ENCODE measurements at regions not wholly inside any gene's neighbourhood (a gene's known extent, or its start where the extent isn't known, plus 50 kb on each side); places are given as distances from the start of the nearest gene placed in this dataset.

DNA sequence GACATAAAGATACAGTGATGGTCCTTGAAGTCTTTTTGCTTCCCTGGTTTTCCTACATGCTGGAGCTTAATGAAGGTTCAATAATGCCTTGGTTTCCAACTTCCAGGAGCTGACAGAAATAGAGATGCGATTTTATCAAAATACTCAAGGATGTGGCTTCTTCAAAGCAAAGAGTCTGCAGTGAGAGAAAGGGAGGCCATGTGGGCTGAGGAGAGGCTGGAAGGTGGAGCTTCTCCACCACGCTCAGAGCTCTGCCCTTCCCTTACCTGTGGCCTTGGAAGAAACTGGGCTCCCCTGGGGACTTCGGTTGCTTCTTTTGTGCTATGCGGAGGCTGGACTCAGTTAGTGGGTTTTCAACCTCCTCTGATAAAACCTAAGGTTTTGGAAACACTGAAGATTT, 175.0 kb upstream of the APCDD1 start:
- DNase-seq (ENCODE audit: low read depth in 2 of 2), result no peak

DNA sequence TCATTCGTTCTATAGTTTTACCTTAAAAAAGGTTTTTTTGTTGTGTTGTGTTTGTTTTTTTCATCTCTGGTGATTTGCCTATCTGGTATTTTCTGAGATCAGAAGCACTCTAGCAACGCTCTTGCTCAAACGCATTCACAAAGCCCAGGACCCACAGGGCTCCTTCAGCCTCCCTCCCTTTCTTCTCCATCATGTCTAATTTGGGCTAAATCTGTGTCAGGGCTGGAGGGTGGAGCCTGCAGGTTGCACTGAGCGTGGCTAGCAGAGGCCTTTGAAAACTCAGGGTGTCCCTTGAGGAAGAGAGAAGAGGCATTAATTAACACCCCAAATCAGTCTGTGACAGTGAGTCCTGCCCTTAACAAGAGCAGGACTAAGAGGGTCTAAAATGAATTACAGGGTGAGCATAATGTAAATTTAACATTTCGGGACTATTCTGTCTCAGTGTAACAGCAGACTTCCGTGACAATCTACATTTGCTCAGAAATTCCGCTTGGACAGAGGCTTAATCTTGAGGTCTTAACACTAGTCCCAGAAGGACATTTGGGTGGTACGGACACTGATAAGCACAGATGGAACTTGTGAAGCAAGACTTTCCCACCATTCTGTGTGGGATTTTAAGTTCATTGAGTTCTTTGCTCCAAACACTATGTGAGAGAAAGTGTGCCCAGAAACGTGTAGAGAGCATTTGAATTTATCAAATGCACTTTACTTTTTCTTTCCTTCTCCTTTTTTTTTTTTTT, 174.4 kb upstream of the APCDD1 start:
- no peak for DNase-seq (ENCODE audit: low read depth in 2 of 2)

DNA sequence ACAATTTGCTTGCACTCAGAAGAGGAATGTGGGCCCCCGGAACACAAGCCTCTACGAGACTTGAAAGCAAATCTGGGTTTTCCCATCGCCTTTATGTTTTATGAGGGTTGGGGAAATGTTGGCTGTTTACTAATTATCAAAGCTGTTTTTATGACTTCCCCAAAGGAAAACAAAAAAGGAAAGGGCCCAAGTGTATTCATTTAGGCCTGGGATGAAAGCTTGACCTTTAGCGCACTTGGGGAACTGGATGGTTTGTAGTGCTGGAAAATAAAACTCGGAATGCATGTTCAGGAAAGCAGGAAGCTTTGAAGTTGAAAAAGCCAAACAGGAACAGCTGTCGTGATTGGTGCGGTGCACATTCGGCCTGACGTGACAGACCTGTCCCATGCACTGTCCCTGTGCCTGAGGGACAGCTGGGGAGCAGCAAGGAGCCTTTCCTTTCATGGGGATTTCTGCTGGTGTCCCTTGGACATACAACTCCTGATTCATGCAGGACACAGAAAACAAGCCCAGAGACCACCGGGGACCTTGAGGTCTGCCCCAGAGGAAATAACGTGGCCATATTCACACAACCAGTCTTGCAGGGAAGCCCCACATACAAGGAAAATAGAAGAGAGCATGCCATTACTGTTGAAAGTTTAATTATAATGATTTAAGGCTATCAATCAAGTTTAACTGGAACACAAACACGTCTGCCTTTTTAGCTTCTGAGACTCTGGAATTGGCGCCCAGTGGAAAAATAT, 169.7 kb upstream of the APCDD1 start:
- DNase-seq (ENCODE audit: low read depth in 2 of 2), result no peak

- peak; percentile 29 to 43 for DNase-seq (ENCODE audit: low read depth in 2 of 2)
Measured at GRCh38 chr18:10285283-10285640, 169.2 kb upstream of the APCDD1 start.

DNA sequence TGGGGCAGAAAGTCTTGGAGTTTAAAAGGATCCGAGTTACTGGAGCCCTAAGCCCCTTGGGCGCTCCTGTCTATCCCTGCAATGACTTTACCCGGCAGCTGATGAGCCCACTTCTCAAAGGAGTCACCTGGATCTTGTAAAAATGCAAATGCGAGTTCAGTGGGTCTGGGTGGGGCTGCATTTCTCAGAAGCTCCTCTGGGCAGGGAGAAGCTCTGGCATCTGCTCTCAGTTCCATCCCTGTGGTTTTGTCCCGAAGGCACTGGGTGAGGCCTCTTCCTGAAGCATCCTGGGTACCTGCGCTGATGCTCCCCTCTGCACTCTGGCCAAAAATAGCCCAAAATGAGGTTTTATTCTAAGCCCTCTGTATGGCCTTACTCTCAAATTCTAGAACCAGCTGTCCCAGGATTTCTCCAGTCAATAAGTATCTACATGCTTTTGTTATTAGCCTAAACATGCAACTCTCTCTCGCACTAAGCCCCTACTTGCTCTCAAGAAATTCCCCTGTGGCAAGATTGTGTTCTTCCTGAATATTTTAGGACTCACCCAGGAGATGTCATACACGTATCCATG, 167.8 kb upstream of the APCDD1 start:
- no peak for DNase-seq (ENCODE audit: low read depth in 2 of 2)

DNA sequence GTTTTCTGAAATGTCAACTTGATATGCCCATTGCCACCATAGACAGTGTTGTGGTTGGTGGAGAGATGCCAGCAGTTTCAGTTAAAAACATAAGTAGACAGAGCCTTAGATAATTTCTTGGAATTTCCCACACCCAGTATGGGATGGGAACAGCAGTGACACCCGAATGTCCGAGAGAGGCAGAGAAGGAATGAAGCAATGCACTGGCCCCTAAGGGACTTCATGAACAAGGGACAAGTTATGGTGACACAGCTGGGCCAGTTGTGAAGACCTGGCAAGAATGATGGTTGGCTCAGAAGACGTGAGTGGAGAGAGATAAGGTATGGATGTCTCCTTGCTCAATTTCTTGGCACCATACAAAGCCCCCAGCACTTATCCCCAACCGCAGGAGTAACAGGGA, 165.2 kb upstream of the APCDD1 start:
- no peak for DNase-seq (ENCODE audit: low read depth in 2 of 2)

DNA sequence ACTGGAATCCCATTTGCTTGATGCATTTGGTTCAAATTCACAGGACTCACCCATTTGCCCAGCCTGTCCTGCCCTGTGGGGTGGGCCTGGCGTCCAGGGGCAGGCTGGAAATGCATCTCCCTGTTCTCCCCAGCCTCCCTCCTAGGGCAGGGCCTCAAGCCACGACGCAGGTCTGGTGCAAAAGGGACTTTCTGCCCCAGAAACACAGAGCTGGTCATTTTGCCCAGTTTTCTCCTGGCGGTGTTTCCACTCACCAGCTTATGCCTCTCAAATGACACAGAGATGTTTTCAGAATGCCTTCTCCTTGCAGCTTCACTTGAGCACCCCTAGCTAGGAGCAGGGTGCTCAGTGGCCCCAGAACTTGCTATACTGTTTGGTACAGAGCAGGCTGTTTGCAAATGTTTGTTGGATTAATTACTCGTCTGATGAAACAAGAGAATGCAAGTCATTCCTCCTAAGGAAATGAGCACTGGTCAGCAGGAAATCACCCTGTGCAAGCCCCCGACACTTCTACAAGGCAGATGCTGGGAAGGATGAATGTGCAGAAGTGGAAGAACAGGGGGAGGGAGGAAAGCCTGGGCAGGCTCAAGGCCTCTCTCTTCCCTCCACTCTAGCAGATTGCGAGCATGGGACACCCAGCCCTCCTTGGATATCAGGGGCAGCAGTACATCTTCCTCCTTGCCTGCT, 164.3 kb upstream of the APCDD1 start:
- peak in 1 of 2 donors; percentile 39 for DNase-seq (ENCODE audit: low read depth in 2 of 2)

- DNase-seq (ENCODE audit: low read depth in 2 of 2), result no peak
Measured at GRCh38 chr18:10290638-10291235, 163.7 kb upstream of the APCDD1 start.

GRCh38 chr18:10291568-10291981, 162.9 kb upstream of the APCDD1 start:
- peak in 1 of 2 donors; percentile 46 for DNase-seq (ENCODE audit: low read depth in 2 of 2)

DNA sequence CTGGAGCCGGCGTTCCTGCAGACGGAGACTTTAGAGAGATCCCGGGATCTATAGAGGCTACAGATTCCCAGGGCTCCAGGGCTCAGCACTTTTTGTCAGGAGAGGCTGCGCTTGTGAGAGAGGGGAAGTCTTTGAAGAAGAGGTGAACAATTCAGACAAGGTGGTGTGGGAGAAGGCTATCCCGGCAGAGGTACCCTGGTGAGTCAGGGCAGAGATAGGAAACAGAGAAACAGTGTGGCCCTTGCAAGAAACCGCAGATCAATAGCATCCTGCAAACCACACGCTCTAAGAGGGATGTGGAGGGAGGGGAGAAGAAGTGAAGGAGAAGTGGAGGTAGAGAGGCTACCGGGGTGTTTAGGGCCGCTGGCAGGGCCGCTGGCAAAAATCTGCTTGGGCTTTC, 160.5 kb upstream of the APCDD1 start:
- DNase-seq (ENCODE audit: low read depth in 2 of 2), result no peak

GRCh38 chr18:10295751-10296150, 158.7 kb upstream of the APCDD1 start:
- no peak for DNase-seq (ENCODE audit: low read depth in 2 of 2)

DNA sequence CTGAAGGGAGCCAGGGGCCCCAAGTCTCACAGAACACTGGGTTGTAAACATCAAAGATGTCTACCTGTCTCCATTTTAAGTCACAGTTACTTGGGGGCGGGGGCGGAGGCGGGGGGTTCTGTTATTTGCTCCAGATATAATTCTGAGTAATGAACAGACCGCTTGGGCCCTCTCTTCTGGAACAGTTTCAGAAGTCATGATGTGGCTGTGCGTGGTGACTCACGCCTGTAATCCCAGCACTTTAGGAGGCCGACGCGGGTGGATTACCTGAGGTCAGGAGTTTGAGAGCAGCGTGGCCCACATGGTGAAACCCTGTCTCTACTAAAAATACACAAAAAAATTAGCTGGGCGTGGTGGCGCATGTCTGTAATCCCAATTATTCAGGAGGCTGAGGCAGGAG, 157.9 kb upstream of the APCDD1 start:
- no peak for DNase-seq (ENCODE audit: low read depth in 2 of 2)

GRCh38 chr18:10297086-10297485, 157.3 kb upstream of the APCDD1 start:
- no peak for DNase-seq (ENCODE audit: low read depth in 2 of 2)

GRCh38 chr18:10298346-10298745, 156.1 kb upstream of the APCDD1 start:
- no peak for DNase-seq (ENCODE audit: low read depth in 2 of 2)

GRCh38 chr18:10299643-10300042, 154.8 kb upstream of the APCDD1 start:
- DNase-seq (ENCODE audit: low read depth in 2 of 2), result no peak

- no peak for DNase-seq (ENCODE audit: low read depth in 2 of 2)
Measured at GRCh38 chr18:10300739-10301138, 153.7 kb upstream of the APCDD1 start.

- DNase-seq (ENCODE audit: low read depth in 2 of 2), result no peak
Measured at GRCh38 chr18:10301831-10302483, 152.5 kb upstream of the APCDD1 start.

DNA sequence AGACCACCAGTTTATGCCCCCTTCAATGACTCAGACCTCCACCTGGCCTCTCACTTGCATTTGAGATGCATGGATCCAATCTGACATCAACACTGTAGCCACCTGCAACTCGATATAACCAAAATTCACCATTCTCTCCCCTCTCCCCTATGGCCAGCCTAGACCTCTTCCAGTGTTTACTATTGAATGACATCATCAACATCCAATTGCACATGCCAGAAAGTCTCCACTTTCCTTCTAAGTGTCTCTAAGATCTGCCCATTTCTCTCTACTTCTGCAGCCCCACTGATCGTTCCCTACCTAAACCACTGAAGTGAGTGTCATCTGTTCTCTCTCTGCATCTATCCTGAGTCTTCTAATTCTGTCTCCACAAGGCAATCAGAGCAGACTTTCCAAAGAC, 151.3 kb upstream of the APCDD1 start:
- DNase-seq (ENCODE audit: low read depth in 2 of 2), result no peak

DNA sequence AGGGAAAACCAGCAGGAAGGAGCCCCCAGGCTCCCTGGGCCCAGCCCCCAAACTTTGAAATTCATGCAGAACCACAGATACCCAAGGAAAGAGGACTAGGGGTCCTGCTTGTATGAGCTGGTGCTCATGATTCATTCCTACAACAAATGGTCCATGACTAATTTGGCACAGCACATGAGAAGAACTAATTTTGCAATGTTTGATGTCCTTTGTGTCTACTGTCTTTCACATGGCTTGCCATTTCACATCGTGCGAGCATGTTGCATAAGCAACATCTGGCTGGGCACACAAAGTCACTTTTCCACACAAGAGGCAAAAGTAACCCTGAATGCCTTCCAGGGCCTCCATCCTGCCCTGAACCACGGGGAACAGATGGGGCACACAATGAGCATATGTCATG, 149.6 kb upstream of the APCDD1 start:
- DNase-seq (ENCODE audit: low read depth in 2 of 2), result no peak

DNA sequence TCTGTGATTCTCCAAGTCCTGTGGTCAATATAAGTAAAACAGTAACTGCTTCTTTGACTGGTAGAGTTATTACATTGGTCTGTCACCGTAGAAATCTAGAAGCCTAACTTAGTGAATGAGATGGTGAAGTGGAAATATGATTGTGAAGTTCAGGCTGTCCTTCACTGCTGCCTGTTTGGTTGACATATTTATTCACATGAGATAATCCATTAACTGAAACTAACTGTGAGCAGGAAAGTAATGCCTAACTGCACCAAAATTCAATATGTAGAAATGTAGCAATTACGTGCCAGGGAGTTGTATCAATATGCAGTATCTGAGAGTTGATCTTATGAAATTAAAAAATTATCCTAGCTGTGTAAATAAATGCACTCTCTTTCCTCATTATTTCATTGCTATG, 147.7 kb upstream of the APCDD1 start:
- DNase-seq (ENCODE audit: low read depth in 2 of 2), result no peak

GRCh38 chr18:10308154-10308553, 146.3 kb upstream of the APCDD1 start:
- DNase-seq (ENCODE audit: low read depth in 2 of 2), result no peak

Data from dermis microvascular lymphatic vessel endothelial cell (primary cell).